HEK293T (cell line): ENCODE measurements at regions not wholly inside any gene's neighbourhood (a gene's known extent, or its start where the extent isn't known, plus 50 kb on each side); places are given as distances from the start of the nearest gene placed in this dataset.

ENCODE experiments used
- ARNT ChIP-seq: fragments of 450-650 bp; IDR thresholded peaks from 2 replicates; pipeline ENCODE4 v1.6.1; 2017; ENCODE audit warnings: mild to moderate bottlenecking
- BHLHE40 ChIP-seq: fragments of 450-650 bp; IDR thresholded peaks from 2 replicates; pipeline ENCODE4 v1.6.1; 2016; ENCODE audit warnings: mild to moderate bottlenecking, moderate library complexity, borderline replicate concordance
- CTBP1 ChIP-seq: fragments of 450-650 bp; IDR thresholded peaks from 2 replicates; pipeline ENCODE4 v1.6.1; 2016; ENCODE audit warnings: borderline replicate concordance
- FOXK2 ChIP-seq: fragments of 450-650 bp; IDR thresholded peaks from 2 replicates; pipeline ENCODE4 v1.6.1; 2016; ENCODE audit warnings: mild to moderate bottlenecking
- FOXM1 ChIP-seq: fragments of 450-650 bp; IDR thresholded peaks from 2 replicates; pipeline ENCODE4 v1.6.1; 2017; ENCODE audit warnings: mild to moderate bottlenecking, borderline replicate concordance
- NFRKB ChIP-seq: fragments of 450-650 bp; IDR thresholded peaks from 2 replicates; pipeline ENCODE4 v1.6.1; 2016; ENCODE audit warnings: mild to moderate bottlenecking, moderate library complexity
- SP1 ChIP-seq: fragments of 450-650 bp; IDR thresholded peaks from 2 replicates; pipeline ENCODE4 v1.6.1; 2017
- SUZ12 ChIP-seq: fragments of 450-650 bp; IDR thresholded peaks from 2 replicates; pipeline ENCODE4 v1.6.1; 2016; ENCODE audit warnings: mild to moderate bottlenecking
- TARDBP ChIP-seq: fragments of 450-650 bp; IDR thresholded peaks from 2 replicates; pipeline ENCODE4 v1.6.1; 2016
- TF ChIP-seq, protein P1 (sequence below): fragments of 450-650 bp; IDR thresholded peaks from 2 replicates; pipeline ENCODE4 v1.6.1; 2016

DNA sequence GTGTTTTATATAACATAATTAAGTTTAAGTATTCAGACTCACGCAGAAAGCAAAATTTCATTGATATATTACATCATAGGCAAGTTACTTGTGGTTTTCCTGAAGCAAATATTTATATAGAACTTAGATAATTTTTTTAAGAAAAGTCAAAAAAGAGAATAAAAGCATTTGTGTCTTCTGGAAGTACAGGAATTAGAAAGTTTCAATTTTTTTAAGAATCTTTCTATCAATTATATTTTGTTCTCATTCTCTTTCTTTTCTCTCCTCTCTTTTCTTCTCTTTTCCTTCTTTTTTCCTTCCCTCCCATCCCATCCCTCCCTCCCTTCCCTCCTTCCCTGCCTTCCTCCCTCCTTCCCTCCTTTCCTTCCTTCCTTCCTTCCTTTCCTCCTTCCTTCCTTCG is 120.7 kb upstream of the CDH8 start:
- TF ChIP-seq BHLHE40 = no peak
- no peak for TF ChIP-seq ARNT
- TF ChIP-seq, protein P1, sequence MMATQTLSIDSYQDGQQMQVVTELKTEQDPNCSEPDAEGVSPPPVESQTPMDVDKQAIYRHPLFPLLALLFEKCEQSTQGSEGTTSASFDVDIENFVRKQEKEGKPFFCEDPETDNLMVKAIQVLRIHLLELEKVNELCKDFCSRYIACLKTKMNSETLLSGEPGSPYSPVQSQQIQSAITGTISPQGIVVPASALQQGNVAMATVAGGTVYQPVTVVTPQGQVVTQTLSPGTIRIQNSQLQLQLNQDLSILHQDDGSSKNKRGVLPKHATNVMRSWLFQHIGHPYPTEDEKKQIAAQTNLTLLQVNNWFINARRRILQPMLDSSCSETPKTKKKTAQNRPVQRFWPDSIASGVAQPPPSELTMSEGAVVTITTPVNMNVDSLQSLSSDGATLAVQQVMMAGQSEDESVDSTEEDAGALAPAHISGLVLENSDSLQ = no peak
- TF ChIP-seq SUZ12 = no peak
- no peak for TF ChIP-seq TARDBP
- no peak for TF ChIP-seq NFRKB
- no peak for TF ChIP-seq FOXM1
- no peak for TF ChIP-seq FOXK2
- no peak for TF ChIP-seq SP1
- no peak for TF ChIP-seq CTBP1
